Limb (tissue), 2 donors: ENCODE measurements at regions not wholly inside any gene's neighbourhood (a gene's known extent, or its start where the extent isn't known, plus 50 kb on each side); places are given as distances from the start of the nearest gene placed in this dataset.
"Not testable (repeated sequence)": the region's sequence is repeated elsewhere in the genome, so short reads cannot be mapped to it uniquely, and the experiment has no call there.

ENCODE experiments used
- DNase-seq, 2 donors: peaks; one replicate each; pipeline ENCODE4 v3.0.0-alpha.2; 2016; ENCODE audit errors: extremely low spot score in 2 of 2

DNA sequence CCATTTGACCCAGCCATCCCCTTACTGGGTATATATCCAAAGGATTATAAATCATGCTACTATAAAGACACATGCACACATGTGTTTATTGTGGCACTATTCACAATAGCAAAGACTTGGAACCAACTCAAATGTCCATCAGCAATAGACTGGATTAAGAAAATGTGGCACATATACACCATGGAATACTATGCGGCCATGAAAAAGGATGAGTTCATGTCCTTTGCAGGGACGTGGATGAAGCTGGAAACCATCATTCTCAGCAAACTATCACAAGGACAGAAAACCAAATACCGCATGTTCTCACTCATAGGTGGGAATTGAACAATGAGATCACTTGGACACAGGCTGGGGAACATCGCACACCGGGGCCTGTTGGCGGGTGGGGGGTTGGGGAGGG is 913.4 kb upstream of the DIAPH2 start:
- not testable (repeated sequence) for DNase-seq

DNA sequence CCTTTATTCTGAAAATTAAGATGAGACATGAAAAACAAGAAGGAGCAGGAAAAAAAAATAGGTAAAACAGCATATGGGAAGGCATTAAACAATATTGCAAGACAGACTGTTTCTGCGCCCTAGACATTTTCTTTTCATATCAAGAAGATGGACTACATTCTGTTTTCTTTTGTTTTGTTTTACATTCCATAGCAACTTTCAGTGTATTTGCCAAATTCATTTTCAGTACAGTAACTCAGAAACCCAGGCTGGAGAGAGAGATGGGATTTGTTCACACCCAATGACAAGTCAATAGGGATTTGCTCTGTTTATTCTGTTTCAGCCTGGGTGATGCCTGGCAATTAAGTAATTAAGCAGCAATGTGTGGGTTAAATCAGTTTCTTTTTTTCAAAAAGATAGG is 892.8 kb upstream of the DIAPH2 start:
- DNase-seq: peak in 1 of 2 donors; percentile 2

DNA sequence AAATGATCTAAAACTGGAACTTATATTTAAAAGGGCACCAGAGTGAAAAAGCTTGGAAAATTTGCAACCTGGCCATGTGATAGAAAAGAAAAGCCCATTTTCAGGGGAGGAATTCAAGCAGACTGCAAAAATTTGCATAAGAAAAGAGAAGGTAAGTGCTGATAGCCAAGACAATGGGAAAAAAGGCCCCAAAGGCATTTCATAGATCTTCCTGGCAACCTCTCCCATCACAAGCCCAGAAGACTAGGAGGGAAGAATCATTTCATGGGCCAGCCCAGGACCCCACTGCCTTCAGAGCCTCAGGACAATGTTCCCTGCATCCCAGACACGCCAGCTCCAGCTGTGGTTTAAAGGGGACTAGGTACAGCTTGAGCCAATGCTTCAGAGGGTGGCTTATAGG is 887.3 kb upstream of the DIAPH2 start:
- no peak for DNase-seq

DNA sequence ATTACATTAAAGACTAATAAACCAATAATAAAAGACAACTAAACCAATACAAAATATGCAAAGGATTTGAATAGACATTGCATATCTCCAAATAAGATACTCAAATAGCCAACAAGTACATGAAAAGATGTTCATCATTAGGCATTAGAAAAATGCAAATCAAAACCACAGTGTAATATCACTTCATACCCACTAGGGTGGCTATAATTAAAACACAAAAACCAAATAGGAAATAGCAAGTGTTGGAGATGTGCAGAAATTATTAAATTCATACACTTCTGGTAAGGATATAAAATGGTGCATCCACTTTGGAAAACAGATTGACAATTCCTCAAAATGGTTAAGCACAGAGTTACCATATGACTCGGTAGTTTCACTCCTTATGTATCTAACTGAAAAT is 860.8 kb upstream of the DIAPH2 start:
- DNase-seq: no peak

DNA sequence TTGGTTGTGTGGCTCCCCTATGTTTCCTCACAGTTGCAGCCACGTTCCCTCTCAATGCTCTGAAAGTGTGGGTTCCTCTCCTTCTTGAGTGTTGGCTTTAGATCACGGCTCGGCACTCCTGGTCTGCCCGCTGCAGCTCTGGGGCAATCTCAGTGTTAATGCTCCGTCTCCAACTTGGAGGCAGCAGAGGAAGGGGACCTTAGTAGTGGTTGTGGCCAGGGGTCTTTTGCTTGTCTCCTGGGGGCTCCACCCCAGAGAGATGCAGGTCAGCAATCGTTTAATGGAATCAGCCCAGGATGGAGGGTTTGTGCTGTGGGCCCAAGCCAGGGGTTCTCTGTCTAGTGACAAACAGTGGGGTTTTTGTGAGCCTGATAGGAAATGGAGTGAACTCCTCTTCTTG is 849.4 kb upstream of the DIAPH2 start:
- DNase-seq: no peak

DNA sequence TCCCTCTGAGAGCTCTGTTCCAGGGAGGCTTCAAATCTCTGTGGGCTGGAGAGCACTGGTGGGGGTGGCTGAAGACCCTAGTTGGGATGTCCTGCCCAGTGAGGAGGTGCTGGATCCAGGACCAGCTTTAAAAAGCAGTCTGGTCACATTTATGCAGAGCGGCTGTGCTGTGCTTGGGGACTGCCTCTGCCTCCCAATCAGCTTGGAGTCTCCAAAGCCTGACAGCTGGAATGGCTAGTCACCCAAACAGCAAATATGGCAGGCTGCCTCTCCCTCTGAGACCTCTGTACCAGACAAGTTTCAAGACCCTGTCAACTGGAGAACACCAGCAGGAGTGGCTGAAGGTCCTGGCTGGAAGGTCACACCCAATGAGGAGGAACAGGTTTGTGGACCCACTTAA is 848.1 kb upstream of the DIAPH2 start:
- no peak for DNase-seq

DNA sequence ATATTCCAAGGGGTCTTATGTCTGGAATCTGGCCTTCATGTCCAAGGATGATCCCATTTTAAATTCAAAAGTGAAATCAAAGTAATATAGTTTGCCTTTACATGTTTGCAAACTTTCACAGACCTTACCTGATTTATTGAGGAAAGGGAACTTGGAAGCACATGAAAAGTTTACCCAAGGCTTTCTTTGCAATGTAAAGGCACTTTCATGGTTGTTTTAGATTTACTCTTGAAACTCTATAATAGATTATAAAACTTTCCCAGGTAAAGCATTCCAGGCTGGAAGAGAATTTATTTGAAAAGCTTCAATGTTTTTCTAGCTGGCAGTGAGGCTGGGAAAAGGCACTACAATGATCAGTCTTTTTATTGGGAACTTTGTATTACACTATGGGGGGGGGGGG is 842.8 kb upstream of the DIAPH2 start:
- no peak for DNase-seq

DNA sequence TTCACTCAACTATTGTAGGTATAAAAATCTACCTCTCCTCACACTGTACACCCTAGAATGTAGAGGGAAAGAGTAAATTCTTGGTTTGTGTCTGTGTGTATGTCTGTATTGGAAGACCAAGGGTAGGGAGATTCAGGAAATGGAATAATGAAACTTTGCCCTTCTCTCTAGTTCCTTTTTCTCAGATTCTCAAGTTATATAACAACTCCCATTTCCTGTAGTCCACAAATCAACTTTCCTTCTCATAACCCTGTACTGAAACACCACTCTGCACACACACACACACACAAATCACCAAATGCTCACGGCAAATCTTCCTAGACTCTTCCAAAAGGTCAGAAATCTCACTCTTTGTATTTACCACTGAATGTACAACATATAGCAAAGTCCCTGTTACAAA is 824.5 kb upstream of the DIAPH2 start:
- no peak for DNase-seq

DNA sequence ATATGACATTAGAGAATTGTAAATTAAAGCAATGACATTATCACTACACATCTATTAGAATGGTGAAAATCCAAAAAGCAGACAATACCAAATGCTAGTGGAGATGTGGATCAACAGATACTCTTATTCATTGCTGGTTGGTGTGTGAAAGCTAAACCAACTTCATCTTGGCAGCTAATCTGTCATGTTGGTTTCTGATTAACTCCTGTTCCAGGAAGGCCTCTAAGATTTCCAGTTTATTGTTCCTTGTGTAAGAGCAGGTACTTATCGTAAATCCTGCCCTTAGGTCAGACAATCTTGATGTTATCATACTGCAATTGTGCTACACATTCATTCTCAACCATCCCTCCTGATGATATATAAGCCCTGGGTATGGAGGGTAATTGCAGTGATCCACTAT is 809.0 kb upstream of the DIAPH2 start:
- DNase-seq: no peak

DNA sequence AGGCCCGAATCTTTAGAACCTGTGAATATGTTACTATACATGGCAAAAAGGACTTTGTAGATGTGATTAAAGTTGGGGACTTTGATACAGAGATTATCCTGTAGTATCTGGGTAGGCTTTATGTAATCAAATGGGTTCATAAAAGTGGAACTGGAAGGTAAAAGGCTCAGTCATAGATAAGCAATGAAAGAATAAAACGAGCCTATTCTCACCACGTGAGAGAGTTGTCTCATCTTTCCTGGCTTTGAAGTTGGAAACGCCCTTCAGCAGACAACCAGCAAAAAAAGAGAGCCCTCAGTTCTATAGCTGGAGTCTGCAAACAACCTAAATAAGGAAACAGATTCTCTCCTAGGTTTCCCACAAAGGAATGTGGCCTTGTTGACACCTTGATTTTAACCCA is 805.8 kb upstream of the DIAPH2 start:
- no peak for DNase-seq

DNA sequence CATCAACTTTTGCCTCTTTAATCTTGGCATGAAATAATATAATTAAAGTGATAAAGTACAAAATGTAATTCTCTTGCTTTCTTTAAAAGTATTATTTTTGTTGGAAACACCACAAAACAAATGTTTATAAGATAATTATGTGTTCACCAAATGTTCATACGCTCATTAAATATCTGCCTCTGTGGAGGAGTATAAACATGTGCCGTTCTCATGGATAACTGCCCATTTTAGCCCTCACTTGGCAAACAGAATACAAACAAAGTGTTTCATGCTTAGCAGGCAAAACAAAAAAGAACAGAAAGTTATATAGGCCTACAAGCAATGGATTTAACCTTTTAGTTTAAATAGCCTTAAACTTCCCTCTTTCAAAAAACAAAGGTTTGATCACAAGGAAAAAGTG is 800.5 kb upstream of the DIAPH2 start:
- DNase-seq: no peak

DNA sequence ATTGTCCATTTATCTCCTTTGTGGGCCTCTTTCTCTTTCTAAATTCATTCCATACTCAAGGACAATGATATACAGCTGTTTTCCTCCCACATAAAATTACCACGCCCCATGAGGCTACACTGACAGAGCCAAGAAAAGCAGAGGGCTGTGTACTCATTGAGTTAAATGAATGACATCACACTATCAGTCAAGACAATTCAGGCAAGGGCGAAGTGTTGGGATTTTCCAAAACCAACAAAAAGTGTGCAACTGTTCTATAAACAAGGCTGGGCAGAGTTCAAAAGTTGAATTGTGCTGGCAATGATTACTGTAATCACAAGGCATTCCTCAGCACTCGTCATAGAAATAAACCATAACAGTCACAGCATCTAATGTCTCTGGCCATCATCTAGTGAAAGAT is 799.6 kb upstream of the DIAPH2 start:
- DNase-seq: peak in 1 of 2 donors; percentile 39

DNA sequence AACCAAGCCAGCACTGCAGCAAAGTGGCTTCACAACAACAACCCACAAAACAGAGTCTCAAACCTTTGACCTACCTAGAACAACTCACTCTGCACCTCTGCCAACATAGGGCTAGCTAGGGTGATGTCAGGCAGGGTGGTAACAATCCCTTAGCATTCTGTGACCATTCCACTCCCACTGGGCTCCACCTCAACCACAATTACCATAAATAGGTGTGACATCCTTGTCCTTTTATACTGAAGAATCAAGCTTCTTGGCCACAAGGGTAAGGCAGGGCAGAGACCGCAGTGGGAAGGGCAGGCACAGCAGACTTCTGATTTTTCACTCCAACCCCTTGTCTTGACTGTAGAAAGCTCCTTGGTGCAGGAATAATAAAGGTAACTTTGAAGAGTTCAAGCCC is 795.4 kb upstream of the DIAPH2 start:
- no peak for DNase-seq

DNA sequence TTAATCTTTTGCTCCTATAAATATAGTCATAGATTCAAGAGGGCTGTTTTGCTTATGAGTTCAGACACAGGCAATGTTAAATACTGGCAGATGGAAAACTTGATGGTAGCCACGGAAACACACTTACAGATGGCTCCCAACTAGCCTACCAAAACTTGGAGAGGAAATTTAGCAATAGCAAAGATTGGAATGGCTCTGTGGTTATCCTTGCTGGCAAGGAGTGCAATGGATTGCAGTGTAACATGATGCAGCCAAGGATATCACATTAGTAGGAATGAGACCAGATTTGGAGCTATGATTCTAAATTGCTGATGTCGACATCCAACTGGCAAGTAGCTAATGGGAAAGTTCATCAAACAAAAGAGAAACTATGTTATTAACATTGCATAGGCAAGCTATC is 791.0 kb upstream of the DIAPH2 start:
- DNase-seq: no peak

DNA sequence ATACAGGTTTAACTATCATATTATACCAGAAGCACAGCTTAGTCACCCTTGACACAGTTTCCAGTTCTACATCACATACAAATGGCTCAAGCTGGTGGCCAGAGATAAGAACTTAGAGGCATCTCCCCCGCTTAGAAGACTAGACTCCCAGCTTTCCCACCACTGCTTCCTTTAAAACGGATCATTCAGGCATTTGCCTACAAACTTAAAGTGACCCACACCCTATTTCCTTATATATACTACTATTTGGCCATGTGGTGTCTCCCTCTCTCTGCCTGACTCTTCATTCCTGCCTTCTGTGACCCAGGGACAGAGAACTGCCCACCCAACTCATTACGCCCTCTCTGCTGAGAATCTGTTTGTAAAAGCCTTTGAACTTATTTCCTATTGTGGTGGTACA is 781.2 kb upstream of the DIAPH2 start:
- DNase-seq: no peak

DNA sequence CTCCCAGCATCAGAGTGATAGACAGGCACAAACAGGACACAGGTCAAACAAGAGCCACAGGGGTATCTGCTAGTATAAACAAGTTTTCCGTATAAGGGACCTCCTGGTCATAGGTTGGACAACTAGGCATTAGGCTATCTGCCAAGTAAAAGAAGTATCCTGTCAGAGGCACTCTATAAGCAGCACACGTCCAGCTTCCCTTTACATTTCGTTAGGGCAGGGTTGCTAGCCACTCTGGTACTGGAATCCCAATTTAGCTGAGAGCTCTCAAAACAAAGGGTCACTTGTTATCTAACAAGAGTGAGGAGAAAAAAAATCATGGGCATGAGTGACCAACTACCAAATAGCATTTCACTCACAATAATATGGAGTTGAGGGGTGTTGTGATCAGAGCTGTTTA is 780.7 kb upstream of the DIAPH2 start:
- DNase-seq: no peak

DNA sequence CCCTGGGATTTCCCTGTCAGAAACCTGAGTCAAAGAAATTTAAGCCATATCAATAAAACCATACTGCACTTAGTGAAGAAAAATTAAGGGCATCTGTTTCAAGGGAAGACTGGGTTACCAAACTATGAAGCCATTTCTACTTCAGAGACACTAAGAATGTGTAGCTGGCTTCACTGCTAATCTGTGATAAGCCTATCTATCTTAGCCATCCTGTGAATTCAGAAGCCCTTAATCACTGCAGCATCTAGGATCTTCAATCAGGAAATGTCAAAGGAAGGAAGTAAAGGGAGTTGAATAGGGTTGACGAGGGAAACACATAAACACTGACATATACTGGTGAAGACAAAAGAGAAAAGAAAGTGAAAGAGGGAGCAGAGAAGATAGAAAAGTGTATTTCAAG is 777.6 kb upstream of the DIAPH2 start:
- DNase-seq: no peak

DNA sequence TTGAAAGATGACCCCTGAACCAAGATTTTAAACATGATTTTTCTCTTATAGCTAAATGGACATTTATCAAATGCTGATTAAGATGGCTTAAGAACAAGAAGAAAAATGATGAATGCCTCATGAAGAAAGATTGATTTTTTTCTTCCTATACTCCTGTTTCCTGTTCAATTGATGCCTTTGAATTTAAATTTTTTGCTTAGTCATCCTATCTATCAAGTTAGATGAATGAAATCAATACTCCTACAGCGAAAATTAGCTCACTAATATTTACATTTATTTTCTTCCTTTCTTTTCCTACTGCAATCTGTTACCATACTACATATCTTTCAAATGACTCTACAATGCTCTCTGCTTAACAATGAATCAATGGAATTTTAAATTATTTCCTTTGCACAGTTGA is 773.6 kb upstream of the DIAPH2 start:
- no peak for DNase-seq

DNA sequence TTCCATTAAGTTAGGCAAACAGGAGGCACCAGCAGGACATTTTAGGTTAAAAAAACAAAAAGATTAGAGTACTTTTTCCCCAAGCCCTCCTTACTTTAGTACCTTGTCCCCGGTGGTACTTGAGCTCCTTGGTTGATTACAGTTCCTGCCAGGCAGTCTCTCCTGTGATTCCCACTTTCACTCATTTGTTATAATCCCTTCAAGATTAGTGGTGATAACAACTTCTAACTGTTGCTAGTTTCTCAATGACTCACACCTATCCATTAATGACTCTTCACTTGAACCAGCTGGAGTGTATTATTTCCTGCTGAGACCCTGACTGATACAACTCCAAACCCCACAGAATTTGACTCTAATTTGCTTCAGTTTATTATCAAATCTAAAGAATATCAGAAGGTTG is 765.0 kb upstream of the DIAPH2 start:
- no peak for DNase-seq

DNA sequence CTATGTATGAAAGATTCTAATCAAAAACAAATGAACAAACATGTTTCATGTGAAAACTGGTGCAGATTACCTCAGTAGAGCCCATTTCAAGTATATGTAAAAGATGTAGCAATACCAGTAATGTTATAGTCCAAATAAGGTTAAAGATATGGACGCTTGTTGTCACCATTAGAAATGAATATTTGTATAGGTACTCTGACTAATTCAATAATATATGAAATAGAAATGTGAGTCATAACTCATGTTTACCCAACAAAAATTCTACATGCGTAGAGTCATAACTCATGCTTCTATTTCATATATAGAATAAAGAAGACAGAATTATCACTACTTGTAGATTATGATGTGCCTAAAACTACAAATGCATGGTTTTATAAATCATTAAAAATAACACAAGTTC is 739.1 kb upstream of the DIAPH2 start:
- DNase-seq: no peak

DNA sequence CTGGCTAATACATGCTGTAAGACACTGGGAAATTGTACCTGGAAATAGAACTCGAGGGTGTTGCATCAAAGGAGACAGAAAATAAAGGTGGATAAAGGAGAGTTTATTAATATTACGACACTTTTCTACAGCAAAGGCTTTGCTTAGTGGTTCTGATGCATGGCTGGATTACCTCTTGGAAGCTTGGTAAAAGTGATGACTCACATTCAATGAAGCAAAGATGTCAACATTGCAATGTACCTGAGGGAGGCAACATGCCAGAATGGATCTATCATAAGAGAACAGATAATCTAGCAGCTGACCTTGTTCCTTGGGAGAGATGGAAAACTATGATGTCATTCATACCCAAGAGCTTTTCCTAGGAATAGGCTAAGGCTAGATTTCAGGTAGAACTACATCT is 735.1 kb upstream of the DIAPH2 start:
- DNase-seq: no peak

DNA sequence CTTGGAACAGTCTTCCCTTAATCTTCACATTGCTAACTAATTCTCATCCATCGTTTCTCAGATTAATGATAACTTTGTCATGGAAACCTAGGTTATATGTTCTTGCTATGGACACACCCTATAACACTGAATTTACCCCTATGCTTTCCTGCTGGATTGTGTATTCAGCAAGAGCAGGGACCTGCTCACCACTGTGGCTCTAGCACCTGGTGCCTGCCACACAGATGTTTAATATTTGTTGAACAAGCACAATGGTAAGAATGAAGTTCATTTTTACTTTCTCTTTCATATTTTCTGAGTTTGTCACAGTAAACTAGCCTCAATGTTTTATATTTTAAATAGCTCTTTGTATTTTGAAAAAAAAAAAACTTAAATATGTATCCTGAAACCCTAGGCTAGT is 734.0 kb upstream of the DIAPH2 start:
- no peak for DNase-seq

DNA sequence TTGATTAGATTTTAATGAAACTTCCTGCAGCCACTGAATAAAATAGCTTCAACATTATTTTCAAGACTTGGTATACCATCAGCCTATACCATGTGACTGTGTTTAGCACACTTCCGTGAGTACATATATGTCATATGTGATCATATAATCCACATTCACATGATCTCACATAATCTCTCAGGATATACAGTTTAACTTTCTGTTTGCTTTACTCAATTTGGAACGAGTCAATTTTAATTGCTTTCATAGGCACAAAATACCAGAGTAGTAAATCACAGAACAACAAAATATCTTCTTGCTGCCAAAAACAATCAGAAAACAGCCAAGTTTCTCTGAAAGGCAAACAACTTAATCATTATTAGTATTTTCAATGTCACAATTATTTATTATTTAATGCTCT is 731.1 kb upstream of the DIAPH2 start:
- DNase-seq: no peak

DNA sequence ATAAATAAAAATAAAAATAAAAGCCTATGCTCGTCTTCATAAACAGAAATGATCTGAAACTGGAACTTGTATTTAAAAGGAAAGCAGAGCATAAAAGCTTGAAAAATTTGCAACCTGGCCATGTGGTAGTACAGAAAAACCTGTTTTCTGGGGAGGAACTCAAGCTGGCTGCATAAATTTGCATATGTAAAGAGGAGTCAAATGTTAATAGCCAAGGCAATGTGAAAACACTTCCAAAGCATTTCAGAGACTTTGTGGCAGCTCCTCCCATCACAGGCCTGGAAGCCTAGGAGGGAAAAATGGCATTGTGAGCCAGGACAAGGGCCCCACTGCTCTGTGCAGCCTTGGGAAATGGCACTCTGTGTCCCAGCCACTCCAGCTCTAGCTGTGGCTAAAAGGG is 727.9 kb upstream of the DIAPH2 start:
- DNase-seq: no peak
